GM13976 (cell line): ENCODE measurements at regions not wholly inside any gene's neighbourhood (a gene's known extent, or its start where the extent isn't known, plus 50 kb on each side); places are given as distances from the start of the nearest gene placed in this dataset.

Source experiments
- DNase-seq: peaks from one replicate; pipeline ENCODE4 v3.0.0; 2012; ENCODE audit warnings: low spot score
- in situ Hi-C: fragments of 300-500 bp; cut with MboI; formaldehyde crosslinking; loops from one replicate; pipeline ENCODE4 v1.12.0; 2022; ENCODE audit warnings: low sequenced_read_pairs, mixed read lengths, inconsistent platforms; ENCODE audit not compliant: unreplicated experiment
- TF ChIP-seq, protein P1 (sequence below): IDR thresholded peaks from 2 replicates; pipeline ENCODE4 v1.5.1; 2012; ENCODE audit warnings: borderline replicate concordance, mild to moderate bottlenecking; ENCODE audit not compliant: insufficient read depth; ENCODE audit errors: extremely low read depth, missing control alignments, control extremely low read depth

DNA sequence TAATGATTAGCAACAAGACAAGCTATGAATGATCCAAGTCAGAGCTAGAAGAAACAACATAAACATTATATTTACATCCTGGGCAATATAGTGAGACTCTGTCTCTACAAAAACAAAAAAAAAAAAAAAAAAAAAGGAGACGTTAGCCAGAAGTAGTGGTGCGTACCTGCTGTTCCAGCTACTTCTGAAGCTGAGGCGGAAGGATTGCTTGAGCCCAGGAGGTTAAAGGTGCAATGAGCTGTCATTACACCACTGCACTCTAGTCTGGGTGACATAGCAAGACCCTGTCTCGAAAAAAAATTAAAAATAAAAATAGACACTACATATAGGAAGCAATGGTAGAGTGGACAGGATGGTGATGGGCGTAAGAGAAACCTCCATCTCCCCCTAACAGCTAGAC, 144.6 kb upstream of the VCX3A start:
- no peak for DNase-seq
- in situ Hi-C loops = no loop called here
- TF ChIP-seq, protein P1, sequence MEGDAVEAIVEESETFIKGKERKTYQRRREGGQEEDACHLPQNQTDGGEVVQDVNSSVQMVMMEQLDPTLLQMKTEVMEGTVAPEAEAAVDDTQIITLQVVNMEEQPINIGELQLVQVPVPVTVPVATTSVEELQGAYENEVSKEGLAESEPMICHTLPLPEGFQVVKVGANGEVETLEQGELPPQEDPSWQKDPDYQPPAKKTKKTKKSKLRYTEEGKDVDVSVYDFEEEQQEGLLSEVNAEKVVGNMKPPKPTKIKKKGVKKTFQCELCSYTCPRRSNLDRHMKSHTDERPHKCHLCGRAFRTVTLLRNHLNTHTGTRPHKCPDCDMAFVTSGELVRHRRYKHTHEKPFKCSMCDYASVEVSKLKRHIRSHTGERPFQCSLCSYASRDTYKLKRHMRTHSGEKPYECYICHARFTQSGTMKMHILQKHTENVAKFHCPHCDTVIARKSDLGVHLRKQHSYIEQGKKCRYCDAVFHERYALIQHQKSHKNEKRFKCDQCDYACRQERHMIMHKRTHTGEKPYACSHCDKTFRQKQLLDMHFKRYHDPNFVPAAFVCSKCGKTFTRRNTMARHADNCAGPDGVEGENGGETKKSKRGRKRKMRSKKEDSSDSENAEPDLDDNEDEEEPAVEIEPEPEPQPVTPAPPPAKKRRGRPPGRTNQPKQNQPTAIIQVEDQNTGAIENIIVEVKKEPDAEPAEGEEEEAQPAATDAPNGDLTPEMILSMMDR = no peak

DNA sequence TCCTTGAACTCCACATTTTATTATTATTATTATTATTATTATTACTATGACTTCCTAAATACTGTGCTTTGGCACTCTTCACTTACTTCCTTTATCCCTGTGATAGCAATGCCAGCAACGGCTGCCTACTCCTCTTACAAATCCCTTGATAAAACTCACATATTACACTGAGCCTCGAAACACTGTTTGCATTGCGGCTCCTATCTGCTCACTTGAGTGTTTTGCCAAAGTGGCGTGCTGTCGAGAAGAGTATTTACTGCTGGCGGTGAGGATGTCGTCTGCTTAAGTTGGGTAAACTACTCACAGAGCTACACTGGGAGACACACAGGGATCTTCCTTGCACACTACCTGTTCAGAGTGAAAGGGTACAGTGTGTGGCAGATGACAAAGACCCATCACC, 143.4 kb upstream of the VCX3A start:
- no peak for DNase-seq
- TF ChIP-seq, protein P1 = no peak
- in situ Hi-C loops = no loop called here

DNA sequence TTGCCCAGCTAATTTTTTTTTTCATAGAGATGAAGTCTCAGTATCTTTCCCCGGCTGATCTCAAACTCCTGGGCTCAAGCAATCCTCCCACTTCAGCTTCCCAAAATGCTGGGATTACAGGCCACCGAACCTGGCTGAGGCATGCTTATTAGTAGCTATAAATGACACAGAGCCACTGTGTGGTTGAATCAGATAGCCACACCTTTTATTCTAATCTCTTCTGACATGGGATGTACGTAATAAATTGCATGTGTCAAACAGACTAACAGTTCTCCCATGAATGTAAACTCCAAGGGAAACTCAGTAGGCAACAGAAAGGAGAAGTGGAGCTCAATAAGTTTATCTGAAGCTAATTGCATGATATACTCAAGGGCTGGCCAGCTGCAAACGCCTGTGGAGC, 139.8 kb upstream of the VCX3A start:
- no peak for DNase-seq
- in situ Hi-C loops = no loop called here
- TF ChIP-seq, protein P1 = no peak

DNA sequence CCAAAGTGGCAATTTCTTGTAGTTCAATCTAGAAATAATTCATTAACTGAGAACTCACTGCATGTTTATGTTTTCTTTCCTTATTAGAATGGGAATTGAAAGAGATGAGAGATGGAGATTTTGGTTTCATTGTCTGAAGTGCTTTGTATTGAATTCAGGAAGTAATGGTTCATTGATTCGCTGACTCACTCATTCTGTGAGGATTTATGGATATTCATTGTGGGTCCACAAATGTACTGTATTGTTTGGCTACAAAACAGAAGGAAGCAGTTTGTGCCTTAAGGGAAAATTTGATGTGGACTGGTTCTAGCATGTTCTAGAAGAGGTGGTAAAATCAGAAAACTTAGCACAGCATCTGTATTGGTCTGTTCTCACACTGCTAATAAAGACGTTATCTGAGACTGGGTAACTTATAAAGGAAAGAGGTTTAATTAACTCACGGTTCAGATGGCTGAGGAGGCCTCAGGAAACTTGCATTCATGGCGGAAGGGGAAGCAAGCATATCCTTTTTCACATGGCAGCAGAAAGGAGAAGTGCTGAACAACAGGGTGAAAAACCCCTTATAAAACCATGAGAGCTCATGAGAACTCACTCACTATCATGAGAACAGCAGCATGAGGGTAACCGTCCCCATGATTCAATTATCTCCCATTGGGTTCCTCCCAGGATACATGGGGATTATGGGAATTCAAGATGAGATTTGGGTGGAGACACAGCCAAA, 132.3 kb upstream of the VCX3A start:
- no peak for DNase-seq
- TF ChIP-seq, protein P1 = no peak
- in situ Hi-C loops = no loop called here

DNA sequence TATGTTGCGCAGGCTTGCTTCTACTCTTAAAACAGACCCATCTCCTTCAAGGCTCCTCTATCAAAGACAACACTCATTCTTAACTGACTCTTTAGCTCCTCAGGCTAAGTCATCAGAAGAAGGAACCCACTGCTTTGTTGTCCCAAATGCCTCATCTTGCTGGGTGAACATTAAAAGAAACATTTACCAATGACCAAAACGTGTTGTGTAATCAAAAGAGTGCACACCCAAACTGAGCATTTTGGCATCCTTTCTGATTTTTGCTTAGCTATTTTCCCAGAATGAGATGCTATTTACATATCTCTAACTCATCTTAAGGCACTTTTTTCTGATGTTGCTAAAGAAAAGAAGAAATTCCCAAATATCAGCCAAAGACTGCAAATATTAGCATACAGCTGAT, 131.7 kb upstream of the VCX3A start:
- TF ChIP-seq, protein P1 = no peak
- in situ Hi-C loops = no loop called here

DNA sequence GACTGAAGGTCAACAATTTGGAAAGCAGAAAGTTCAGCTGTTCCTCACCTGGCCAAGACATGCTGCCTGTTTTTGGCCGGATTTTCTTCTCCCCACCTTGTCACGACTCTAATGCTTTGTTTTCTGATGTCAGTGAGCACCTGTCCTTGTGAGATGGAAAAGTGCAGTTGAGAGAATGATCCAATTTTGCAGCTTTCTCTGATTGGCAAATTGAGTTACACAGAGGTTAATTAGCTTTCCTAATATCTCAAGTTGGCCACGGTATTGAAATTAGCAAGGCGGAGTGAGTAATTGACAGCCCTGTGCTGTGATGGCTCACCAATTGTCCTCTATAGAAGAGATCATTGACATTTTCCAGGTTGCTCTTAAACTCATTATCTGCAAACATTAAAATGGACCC, 126.8 kb upstream of the VCX3A start:
- in situ Hi-C loops = no loop called here
- no peak for DNase-seq
- TF ChIP-seq, protein P1 = no peak

More for the DNA sequence above, 131.7 kb upstream of the VCX3A start:
- DNase-seq = no peak
